Gastroesophageal sphincter (tissue), 4 donors: ENCODE measurements at regions not wholly inside any gene's neighbourhood (a gene's known extent, or its start where the extent isn't known, plus 50 kb on each side); places are given as distances from the start of the nearest gene placed in this dataset.

Experiments used
- ATAC-seq: fragments of 150-250 bp; one replicate; pipeline ENCODE4 v1.9.1; 2016; ENCODE audit warnings: mild to moderate bottlenecking, moderate library complexity
- H3K27ac ChIP-seq, 4 donors: fragments of 200-600 bp; sonication (generic) in 3 of 4; 1 replicate in 3 of 4; 2 replicates in 1 of 4; pipeline ENCODE4 v1.5.1; 2016 to 2019
- H3K27me3 ChIP-seq: fragments of 200-600 bp; sonication (generic); one replicate; pipeline ENCODE4 v1.5.1; 2019
- H3K36me3 ChIP-seq, 2 donors: fragments of 200-600 bp; sonication (generic); one replicate each; pipeline ENCODE4 v1.5.1; 2019; ENCODE audit warnings: control low read depth in 1 of 2
- H3K4me1 ChIP-seq, 3 donors: fragments of 200-600 bp; sonication (generic); 1 replicate in 2 of 3; 2 replicates in 1 of 3; pipeline ENCODE4 v1.5.1; 2016 to 2019; ENCODE audit warnings: control low read depth in 2 of 3
- H3K4me3 ChIP-seq, 2 donors: fragments of 200-600 bp; sonication (generic); one replicate each; pipeline ENCODE4 v1.5.1; 2019; ENCODE audit warnings: mild to moderate bottlenecking in 1 of 2, moderate library complexity in 1 of 2
- H3K9me3 ChIP-seq, 3 donors: fragments of 200-600 bp; sonication (generic); one replicate each; pipeline ENCODE4 v1.5.1; 2017 to 2019; ENCODE audit warnings: control low read depth in 2 of 3
- CTCF ChIP-seq, 4 experiments: fragments of 200-600 bp in 2 of 4; fragments of 450-650 bp in 2 of 4; sonication (generic) in 1 of 4; IDR thresholded peaks; one replicate each; pipeline ENCODE4 v1.5.1; 2017 to 2019; ENCODE audit warnings: antibody characterized with exemption in 4 of 4, mild to moderate bottlenecking in 2 of 4, moderate library complexity in 2 of 4
- EP300 ChIP-seq: sonication (generic); formaldehyde crosslinking; IDR thresholded peaks from one replicate; pipeline ENCODE4 v1.6.1; 2017; ENCODE audit warnings: antibody characterized with exemption, mild to moderate bottlenecking
- POLR2A ChIP-seq, 2 donors: fragments of 450-650 bp; IDR thresholded peaks; one replicate each; pipeline ENCODE4 v1.6.1; 2017; ENCODE audit warnings: antibody characterized with exemption in 2 of 2, mild to moderate bottlenecking in 2 of 2, moderate library complexity in 1 of 2
- POLR2AphosphoS5 ChIP-seq: sonication (generic); formaldehyde crosslinking; IDR thresholded peaks from one replicate; pipeline ENCODE4 v1.6.1; 2017; ENCODE audit warnings: antibody characterized with exemption
- WGBS, 2 donors: methylation state at CpG; one replicate each; pipeline ENCODE4 v1.1.5; 2018; ENCODE audit warnings: low coverage in 1 of 2; 5-methylcytosine and 5-hydroxymethylcytosine counted together

GRCh38 chr4:32341342-32341741, 1621.2 kb downstream of the PCDH7 start:
- no peak for TF ChIP-seq EP300
- TF ChIP-seq POLR2AphosphoS5 = no peak
- TF ChIP-seq POLR2A (IDR thresholded peaks at IDR 0.05) = no peak
- TF ChIP-seq CTCF (IDR thresholded peaks at IDR 0.05) = no peak
- Histone ChIP-seq H3K4me1 (no peaks in the 10 kb centered on the region), H3K27ac (no peak overlapping the region), H3K4me3 (no peak overlapping the region), H3K36me3 (no peaks in the 10 kb centered on the region), H3K9me3 (no peaks in the 10 kb centered on the region), H3K27me3 (no peaks in the 10 kb centered on the region)
- 56 to 61% methylated on average over 1 of the region's 1 CpG for WGBS, 2 donors
- ATAC-seq = no peak

- ATAC-seq = no peak
- H3K4me1 ChIP-seq = no peaks in the 10 kb centered on the region
- no peak for TF ChIP-seq EP300
- TF ChIP-seq POLR2A (IDR thresholded peaks at IDR 0.05) = no peak
- no peak for TF ChIP-seq POLR2AphosphoS5
- no peak for TF ChIP-seq CTCF (IDR thresholded peaks at IDR 0.05)
- no peaks in the 10 kb centered on the region for H3K27me3 ChIP-seq
- no peak overlapping the region for H3K27ac ChIP-seq
- H3K36me3 ChIP-seq = no peaks in the 10 kb centered on the region
- H3K4me3 ChIP-seq = no peak overlapping the region
- H3K9me3 ChIP-seq = no peaks in the 10 kb centered on the region
Measured at GRCh38 chr4:32342054-32342453, 1621.9 kb downstream of the PCDH7 start.

GRCh38 chr4:32349026-32349425, 1628.9 kb downstream of the PCDH7 start:
- 77 to 83% methylated on average over 4 of the region's 4 CpGs for WGBS, 2 donors
- H3K4me3 ChIP-seq = no peak overlapping the region
- ATAC-seq = no peak
- no peaks in the 10 kb centered on the region for H3K36me3 ChIP-seq
- no peaks in the 10 kb centered on the region for H3K9me3 ChIP-seq
- H3K27ac ChIP-seq = no peak overlapping the region
- H3K4me1 ChIP-seq = no peaks in the 10 kb centered on the region
- no peaks in the 10 kb centered on the region for H3K27me3 ChIP-seq
- TF ChIP-seq POLR2AphosphoS5 (no peak), POLR2A (IDR thresholded peaks at IDR 0.05) (no peak), EP300 (no peak), CTCF (IDR thresholded peaks at IDR 0.05) (no peak)

GRCh38 chr4:32374206-32374605, 1654.0 kb downstream of the PCDH7 start:
- WGBS, 2 donors = 76 to 79% methylated on average over 2 of the region's 2 CpGs
- Histone ChIP-seq H3K4me3 (no peak overlapping the region), H3K27ac (no peak overlapping the region), H3K9me3 (peaks cover 0 to 7% (median 0%) of the 10 kb centered on the region in 3 donors), H3K4me1 (no peaks in the 10 kb centered on the region), H3K36me3 (no peaks in the 10 kb centered on the region), H3K27me3 (no peaks in the 10 kb centered on the region)
- no peak for TF ChIP-seq EP300
- no peak for TF ChIP-seq CTCF (IDR thresholded peaks at IDR 0.05)
- TF ChIP-seq POLR2AphosphoS5 = no peak
- no peak for TF ChIP-seq POLR2A (IDR thresholded peaks at IDR 0.05)
- no peak for ATAC-seq

- ATAC-seq = no peak
- no peaks in the 10 kb centered on the region for H3K36me3 ChIP-seq
- 15 to 21% methylated on average over 3 of the region's 3 CpGs for WGBS, 2 donors
- H3K27me3 ChIP-seq = no peaks in the 10 kb centered on the region
- no peak overlapping the region for H3K4me3 ChIP-seq
- H3K4me1 ChIP-seq = no peaks in the 10 kb centered on the region
- TF ChIP-seq POLR2AphosphoS5 (no peak), EP300 (no peak), POLR2A (IDR thresholded peaks at IDR 0.05) (no peak), CTCF (IDR thresholded peaks at IDR 0.05) (no peak)
- H3K27ac ChIP-seq = no peak overlapping the region
- no peaks in the 10 kb centered on the region for H3K9me3 ChIP-seq
Measured at GRCh38 chr4:32393806-32394205, 1673.6 kb downstream of the PCDH7 start.
